HG03520 (cell line): ENCODE measurements at regions not wholly inside any gene's neighbourhood (a gene's known extent, or its start where the extent isn't known, plus 50 kb on each side); places are given as distances from the start of the nearest gene placed in this dataset.
"Not testable (repeated sequence)": the region's sequence is repeated elsewhere in the genome, so short reads cannot be mapped to it uniquely, and the experiment has no call there.

Experiments used
- ATAC-seq: cut with Tn5 transposase; IDR thresholded peaks from one replicate; pipeline ENCODE4 v1.9.1; 2021; ENCODE audit warnings: mild to moderate bottlenecking, moderate library complexity; ENCODE audit not compliant: unreplicated experiment

DNA sequence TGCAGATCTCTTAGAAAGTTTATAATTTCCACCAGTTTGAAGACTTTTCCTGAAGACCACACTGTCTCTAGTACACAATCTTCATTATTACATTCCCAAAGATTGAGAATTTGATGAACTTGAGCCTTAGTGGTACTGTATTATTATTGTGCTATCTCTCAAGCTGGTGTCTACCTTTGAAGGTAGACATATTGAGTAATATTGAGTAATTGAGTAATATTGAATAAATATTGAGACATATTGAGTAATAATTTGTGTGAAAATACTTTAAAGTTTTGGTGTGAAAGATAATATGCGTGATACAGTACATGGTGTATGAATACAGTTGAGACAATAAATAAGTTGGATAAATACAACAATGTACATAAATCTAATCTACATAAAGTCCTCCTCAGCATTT lies 613.1 kb upstream of the ADGRL2 start:
- ATAC-seq: no peak

GRCh38 chr1:81186261-81186660 lies 614.5 kb upstream of the ADGRL2 start:
- no peak for ATAC-seq

DNA sequence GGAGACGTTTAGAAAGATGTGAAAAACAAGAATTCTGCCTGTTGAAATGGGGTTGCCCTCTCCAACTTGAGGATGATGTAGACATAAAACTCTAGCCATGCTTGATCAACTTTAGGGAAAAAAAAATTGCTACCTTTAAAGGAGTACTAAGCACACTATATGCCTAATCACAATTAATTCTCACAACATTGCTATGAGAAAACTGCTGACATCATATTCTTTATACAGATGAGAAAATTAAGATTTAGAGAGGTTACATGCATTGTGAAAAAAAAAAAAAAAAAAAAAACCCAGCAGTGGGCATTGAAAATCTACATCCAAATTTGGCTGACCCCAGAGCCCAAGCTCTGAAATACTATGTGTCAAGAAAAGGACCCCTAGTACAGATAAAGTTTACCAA lies 617.2 kb upstream of the ADGRL2 start:
- no peak for ATAC-seq

DNA sequence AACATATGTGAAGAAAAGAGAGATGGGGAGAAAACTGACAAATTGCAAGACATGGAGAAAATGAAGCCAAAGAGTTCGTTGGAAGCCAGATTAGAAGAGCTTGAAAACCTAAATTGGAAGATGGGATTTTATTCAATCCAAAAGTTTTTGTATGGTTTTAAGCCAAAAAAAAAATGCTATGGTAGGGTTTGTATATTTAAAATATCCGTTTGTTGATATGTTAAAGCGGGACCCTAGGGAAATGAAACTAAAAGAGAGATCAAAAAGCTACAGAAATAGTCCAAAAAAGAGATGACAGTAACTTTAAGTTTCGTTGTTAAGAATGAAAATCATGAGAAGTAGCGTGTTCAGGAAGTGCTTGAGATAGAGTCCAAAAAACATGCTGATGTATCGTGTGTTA lies 617.7 kb upstream of the ADGRL2 start:
- ATAC-seq: no peak

DNA sequence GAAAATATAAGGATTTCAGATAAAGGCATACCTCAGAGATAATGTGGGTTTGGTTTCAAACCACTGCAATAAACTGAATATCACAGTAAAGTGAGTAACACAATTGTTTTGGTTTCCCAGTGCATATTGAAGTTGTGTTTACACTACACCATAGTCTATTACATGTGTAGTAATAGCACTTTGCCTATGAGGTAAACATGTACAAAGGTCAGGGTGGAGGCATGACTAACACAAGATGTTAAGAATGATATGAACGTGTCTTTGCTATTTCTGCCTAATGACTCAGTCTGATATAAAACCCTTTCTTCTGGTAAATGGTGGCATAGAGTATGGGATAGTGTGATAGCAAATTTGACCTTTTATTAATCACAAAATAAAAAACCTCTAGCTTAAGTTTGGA lies 621.5 kb upstream of the ADGRL2 start:
- ATAC-seq: no peak

DNA sequence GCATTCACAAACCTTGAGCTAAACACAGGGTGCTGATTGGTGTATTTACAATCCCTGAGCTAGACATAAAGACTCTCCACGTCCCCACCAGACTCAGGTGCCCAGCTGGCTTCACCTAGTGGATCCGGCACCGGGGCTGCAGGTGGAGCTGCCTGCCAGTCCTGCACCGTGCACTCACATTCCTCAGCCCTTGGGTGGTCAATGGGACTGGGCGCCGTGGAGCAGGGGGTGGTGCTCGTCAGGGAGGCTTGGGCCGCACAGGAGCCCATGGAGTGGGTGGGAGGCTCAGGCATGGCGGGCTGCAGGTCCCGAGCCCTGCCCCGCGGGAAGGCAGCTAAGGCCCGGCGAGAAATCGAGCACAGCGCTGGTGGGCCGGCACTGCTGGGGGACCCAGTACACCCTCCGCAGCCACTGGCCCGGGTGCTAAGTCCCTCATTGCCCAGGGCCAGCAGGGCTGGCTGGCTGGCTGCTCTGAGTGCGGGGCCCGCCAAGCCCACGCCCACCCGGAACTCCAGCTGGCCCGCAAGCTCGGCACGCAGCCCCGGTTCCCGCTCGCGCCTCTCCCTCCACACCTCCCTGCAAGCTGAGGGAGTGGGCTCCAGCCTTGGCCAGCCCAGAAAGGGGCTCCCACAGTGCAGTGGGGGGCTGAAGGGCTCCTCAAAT lies 622.2 kb upstream of the ADGRL2 start:
- not testable (repeated sequence) for ATAC-seq

GRCh38 chr1:81174811-81175476 lies 625.8 kb upstream of the ADGRL2 start:
- ATAC-seq: no peak

DNA sequence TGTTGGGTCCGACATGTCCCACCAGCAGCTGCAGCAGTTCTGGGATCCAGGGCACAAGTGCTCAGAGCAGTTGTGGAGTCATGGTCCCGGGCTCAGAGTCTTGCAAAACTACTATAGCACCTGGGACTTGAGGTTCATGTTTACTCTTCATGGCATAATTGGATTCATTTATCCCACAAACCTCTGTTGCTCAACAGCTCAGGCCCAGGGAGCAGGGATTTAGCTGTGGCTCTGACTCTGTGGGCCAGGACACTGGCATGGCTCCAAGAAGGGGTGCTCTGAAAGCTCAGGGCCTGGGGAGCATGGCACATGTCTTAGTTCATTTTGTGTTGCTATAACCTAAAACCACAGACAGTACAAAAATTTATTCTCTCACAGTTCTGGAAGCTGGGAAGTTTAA lies 626.7 kb upstream of the ADGRL2 start:
- no peak for ATAC-seq

DNA sequence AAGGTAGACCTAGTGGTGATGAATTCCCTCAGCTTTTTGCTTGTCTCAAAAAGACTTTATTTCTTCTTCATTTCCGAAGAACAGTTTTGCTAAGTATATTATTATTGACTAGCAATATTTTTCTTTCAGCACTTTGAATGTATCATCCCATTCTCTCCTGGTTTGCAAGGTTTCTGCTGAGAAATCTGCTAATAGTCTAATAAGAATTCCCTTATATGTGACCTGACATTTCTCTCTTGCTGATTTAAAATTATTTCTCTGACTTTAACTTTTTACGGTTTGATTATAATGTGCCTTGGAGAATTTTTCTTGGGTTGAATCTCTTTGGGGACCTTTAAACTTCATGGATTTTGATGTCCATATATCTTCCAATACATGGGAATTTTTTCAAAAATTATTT lies 628.3 kb upstream of the ADGRL2 start:
- no peak for ATAC-seq

DNA sequence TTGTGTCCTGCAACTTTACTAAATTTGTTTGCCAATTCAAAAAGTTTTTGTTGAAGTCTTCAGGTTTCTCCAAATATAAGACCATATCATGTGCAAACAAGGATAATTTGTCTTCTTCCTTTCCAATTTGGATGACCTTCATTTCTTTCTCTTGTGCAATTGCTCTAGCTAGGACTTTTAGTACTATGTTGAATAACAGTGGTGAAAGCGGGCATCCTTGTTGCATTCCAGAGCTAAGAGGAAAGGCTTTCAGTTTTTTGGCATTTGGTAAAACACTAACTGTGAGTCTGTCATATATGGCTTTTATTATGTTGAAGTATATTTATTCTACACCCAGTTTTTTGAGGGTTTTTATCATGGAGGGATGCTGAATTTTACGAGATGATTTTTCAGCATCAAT lies 630.0 kb upstream of the ADGRL2 start:
- no peak for ATAC-seq

GRCh38 chr1:81165963-81166362 lies 634.8 kb upstream of the ADGRL2 start:
- no peak for ATAC-seq

GRCh38 chr1:81160696-81161095 lies 640.0 kb upstream of the ADGRL2 start:
- no peak for ATAC-seq

DNA sequence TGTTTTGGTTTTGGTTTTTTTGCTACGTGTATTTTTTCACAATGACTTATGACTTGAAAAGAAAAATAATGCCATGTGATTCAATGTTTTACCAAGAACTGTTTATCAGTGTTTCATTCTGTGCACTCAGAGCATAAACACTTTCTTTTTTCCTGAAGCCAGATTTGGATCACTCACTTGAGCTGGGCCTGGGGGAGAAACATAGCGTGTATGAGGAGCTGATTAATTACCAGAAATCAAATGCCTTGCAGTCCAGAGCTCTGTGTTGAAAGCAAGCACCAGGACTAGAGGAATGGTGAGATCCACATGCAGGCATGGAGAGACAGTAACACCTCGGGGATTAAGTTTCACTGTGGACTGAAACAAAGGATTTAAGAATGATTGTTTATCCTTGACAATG lies 642.1 kb upstream of the ADGRL2 start:
- no peak for ATAC-seq

- no peak for ATAC-seq
These were observed 643.0 kb upstream of the ADGRL2 start for GRCh38 chr1:81157686-81158085.

GRCh38 chr1:81156887-81157286 lies 643.8 kb upstream of the ADGRL2 start:
- ATAC-seq: no peak

DNA sequence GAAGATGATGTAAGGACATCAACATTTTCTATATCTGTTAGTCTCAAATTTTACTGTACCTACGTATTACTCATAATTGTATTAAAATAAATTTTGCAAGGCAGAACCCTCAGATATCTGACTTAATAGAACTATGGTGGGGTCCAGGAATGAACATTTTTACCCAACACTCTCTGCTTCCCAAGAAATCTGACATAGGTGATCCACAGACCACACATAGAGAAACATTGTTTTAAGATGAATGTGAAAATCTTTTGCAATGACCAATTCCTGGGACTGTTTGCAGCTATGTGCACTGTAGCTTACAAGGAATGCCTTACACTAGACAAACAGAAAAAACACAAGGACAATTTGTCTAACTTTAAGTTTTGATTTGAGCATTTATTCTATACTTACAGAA lies 645.6 kb upstream of the ADGRL2 start:
- no peak for ATAC-seq

GRCh38 chr1:81151206-81151605 lies 649.5 kb upstream of the ADGRL2 start:
- no peak for ATAC-seq

DNA sequence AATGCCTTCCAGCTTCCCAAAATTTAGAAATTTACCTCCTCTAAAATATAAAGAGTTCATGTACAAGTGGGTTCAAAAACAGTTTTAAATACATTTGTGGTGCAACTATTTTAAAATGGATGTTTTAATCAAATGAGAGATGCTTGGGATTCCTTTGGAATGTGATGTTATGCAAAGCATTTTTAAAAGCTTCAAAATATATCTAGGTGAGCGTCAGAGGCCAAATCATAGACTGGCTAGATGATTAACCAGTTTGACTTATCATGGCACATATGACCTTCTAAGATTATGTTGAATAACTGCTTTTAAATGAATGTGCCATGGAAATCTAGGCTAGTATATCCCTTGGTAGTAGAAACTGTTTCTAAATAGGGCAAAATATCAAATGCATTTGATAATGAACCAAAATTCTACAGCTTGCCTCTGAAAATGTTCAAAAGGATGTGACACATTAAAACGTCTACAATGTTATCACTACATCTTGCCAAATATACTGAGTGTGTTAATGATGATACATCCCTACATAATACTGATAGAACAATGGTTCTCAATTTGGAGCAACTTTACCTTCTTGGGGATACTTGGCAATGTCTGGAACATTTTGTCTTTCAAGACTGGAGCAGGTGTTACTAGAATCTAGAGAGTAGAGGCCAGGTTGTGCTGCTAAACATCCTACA lies 650.9 kb upstream of the ADGRL2 start:
- ATAC-seq: no peak

- ATAC-seq: no peak
These were observed 656.4 kb upstream of the ADGRL2 start for GRCh38 chr1:81144240-81144825.

GRCh38 chr1:81142099-81142826 lies 658.5 kb upstream of the ADGRL2 start:
- ATAC-seq: no peak

- ATAC-seq: no peak
These were observed 665.2 kb upstream of the ADGRL2 start for GRCh38 chr1:81135524-81135923.
